Parathyroid adenoma (tissue), 2 donors: ENCODE measurements at regions not wholly inside any gene's neighbourhood (a gene's known extent, or its start where the extent isn't known, plus 50 kb on each side); places are given as distances from the start of the nearest gene placed in this dataset.

ENCODE experiments used
- H2AFZ ChIP-seq: fragments of 300-600 bp; sonication (generic); one replicate; pipeline ENCODE4 v1.7.0; 2017; ENCODE audit warnings: antibody characterized with exemption, mild to moderate bottlenecking
- H3K27ac ChIP-seq: fragments of 300-600 bp; sonication (generic); one replicate; pipeline ENCODE4 v1.7.0; 2017
- H3K27me3 ChIP-seq: fragments of 300-600 bp; sonication (generic); one replicate; pipeline ENCODE4 v1.7.0; 2017; ENCODE audit warnings: low read length; ENCODE audit not compliant: control insufficient read depth, insufficient read depth
- H3K36me3 ChIP-seq: fragments of 300-600 bp; sonication (generic); one replicate; pipeline ENCODE4 v1.7.0; 2017; ENCODE audit warnings: low read length; ENCODE audit not compliant: control insufficient read depth, insufficient read depth
- H3K4me1 ChIP-seq: fragments of 300-600 bp; sonication (generic); one replicate; pipeline ENCODE4 v1.7.0; 2017; ENCODE audit warnings: control low read depth
- H3K4me2 ChIP-seq: fragments of 300-600 bp; sonication (generic); one replicate; pipeline ENCODE4 v1.7.0; 2017; ENCODE audit warnings: low read length
- H3K4me3 ChIP-seq: fragments of 300-600 bp; sonication (generic); one replicate; pipeline ENCODE4 v1.7.0; 2017; ENCODE audit warnings: low read depth, low read length
- H3K79me2 ChIP-seq: fragments of 300-600 bp; sonication (generic); one replicate; pipeline ENCODE4 v1.7.0; 2017; ENCODE audit warnings: control low read depth
- H3K9ac ChIP-seq: fragments of 300-600 bp; sonication (generic); one replicate; pipeline ENCODE4 v1.7.0; 2017; ENCODE audit warnings: mild to moderate bottlenecking
- H3K9me3 ChIP-seq: fragments of 300-600 bp; sonication (generic); one replicate; pipeline ENCODE4 v1.7.0; 2017; ENCODE audit warnings: low read length; ENCODE audit not compliant: control insufficient read depth
- TF ChIP-seq, protein P1 (sequence below): fragments of 300-600 bp; sonication (generic); IDR thresholded peaks from one replicate; pipeline ENCODE4 v1.7.0; 2017; ENCODE audit warnings: antibody characterized with exemption, mild to moderate bottlenecking
- donor health status: primary hyperparathyroidism.

DNA sequence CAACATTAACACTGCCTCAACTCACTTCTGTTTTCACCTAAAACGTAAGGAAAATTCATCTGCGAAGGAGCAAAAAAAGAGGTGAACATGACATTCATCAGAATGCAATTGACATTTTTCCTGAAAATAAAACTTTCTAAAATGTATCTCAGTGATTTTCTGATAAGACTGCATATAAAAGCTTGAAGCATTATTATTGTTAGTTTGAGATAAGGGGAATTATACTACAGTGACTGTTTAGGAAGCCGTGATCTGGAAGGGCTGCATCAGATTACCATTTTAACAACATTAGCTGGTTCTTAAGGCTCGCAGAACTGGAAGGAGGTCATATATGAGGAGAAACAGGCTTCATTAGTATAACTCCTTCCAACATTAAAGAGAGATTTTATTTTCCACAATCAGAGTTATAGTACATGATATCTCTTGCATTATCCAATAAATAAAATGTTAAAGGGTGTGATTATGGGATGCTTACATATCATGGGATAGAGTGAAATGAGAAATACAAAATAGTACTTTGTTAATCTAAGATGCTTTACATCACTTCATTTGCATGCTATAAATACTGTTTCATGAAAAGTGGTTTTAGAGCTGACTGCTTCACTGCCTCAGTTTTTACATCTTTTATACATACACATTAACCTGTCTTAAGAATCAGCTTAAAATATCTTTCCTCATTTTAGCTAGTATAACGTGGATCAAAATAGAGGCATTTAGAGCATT lies 1820.1 kb upstream of the TENM3 start:
- H3K4me1 ChIP-seq = no peaks in the 10 kb centered on the region
- no peak overlapping the region for H2AFZ ChIP-seq
- H3K4me2 ChIP-seq = no peak overlapping the region
- H3K9ac ChIP-seq = no peak overlapping the region
- no peak overlapping the region for H3K27ac ChIP-seq
- no peak overlapping the region for H3K4me3 ChIP-seq
- H3K9me3 ChIP-seq = no peaks in the 10 kb centered on the region
- H3K36me3 ChIP-seq = no peaks in the 10 kb centered on the region
- TF ChIP-seq, protein P1, sequence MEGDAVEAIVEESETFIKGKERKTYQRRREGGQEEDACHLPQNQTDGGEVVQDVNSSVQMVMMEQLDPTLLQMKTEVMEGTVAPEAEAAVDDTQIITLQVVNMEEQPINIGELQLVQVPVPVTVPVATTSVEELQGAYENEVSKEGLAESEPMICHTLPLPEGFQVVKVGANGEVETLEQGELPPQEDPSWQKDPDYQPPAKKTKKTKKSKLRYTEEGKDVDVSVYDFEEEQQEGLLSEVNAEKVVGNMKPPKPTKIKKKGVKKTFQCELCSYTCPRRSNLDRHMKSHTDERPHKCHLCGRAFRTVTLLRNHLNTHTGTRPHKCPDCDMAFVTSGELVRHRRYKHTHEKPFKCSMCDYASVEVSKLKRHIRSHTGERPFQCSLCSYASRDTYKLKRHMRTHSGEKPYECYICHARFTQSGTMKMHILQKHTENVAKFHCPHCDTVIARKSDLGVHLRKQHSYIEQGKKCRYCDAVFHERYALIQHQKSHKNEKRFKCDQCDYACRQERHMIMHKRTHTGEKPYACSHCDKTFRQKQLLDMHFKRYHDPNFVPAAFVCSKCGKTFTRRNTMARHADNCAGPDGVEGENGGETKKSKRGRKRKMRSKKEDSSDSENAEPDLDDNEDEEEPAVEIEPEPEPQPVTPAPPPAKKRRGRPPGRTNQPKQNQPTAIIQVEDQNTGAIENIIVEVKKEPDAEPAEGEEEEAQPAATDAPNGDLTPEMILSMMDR = no peak
- H3K79me2 ChIP-seq = no peaks in the 10 kb centered on the region
- no peaks in the 10 kb centered on the region for H3K27me3 ChIP-seq

GRCh38 chr4:180423712-180424057 lies 1819.5 kb upstream of the TENM3 start:
- no peaks in the 10 kb centered on the region for H3K27me3 ChIP-seq
- TF ChIP-seq, protein P1 = no peak
- no peak overlapping the region for H2AFZ ChIP-seq
- H3K4me3 ChIP-seq = no peak overlapping the region
- no peak overlapping the region for H3K4me2 ChIP-seq
- no peaks in the 10 kb centered on the region for H3K36me3 ChIP-seq
- no peaks in the 10 kb centered on the region for H3K9me3 ChIP-seq
- no peaks in the 10 kb centered on the region for H3K79me2 ChIP-seq
- H3K9ac ChIP-seq = no peak overlapping the region
- H3K27ac ChIP-seq = no peak overlapping the region
- no peaks in the 10 kb centered on the region for H3K4me1 ChIP-seq

- H3K4me1 ChIP-seq = no peaks in the 10 kb centered on the region
- H3K27ac ChIP-seq = no peak overlapping the region
- H3K4me2 ChIP-seq = no peak overlapping the region
- no peak overlapping the region for H2AFZ ChIP-seq
- no peaks in the 10 kb centered on the region for H3K36me3 ChIP-seq
- H3K9me3 ChIP-seq = no peaks in the 10 kb centered on the region
- H3K79me2 ChIP-seq = no peaks in the 10 kb centered on the region
- H3K4me3 ChIP-seq = no peak overlapping the region
- TF ChIP-seq, protein P1 = no peak
- H3K27me3 ChIP-seq = no peaks in the 10 kb centered on the region
- no peak overlapping the region for H3K9ac ChIP-seq
Measured at GRCh38 chr4:180426938-180427337, 1816.3 kb upstream of the TENM3 start.

GRCh38 chr4:180430283-180430682 lies 1812.9 kb upstream of the TENM3 start:
- H3K4me1 ChIP-seq = no peaks in the 10 kb centered on the region
- H3K27me3 ChIP-seq = no peaks in the 10 kb centered on the region
- no peak overlapping the region for H3K9ac ChIP-seq
- H3K4me3 ChIP-seq = no peak overlapping the region
- H2AFZ ChIP-seq = no peak overlapping the region
- no peak overlapping the region for H3K4me2 ChIP-seq
- no peaks in the 10 kb centered on the region for H3K79me2 ChIP-seq
- no peaks in the 10 kb centered on the region for H3K36me3 ChIP-seq
- no peaks in the 10 kb centered on the region for H3K9me3 ChIP-seq
- TF ChIP-seq, protein P1 = no peak
- H3K27ac ChIP-seq = no peak overlapping the region
